ENCODE measurements at regions not wholly inside any gene's neighbourhood (a gene's known extent, or its start where the extent isn't known, plus 50 kb on each side); places are given as distances from the start of the nearest gene placed in this dataset.

DNA sequence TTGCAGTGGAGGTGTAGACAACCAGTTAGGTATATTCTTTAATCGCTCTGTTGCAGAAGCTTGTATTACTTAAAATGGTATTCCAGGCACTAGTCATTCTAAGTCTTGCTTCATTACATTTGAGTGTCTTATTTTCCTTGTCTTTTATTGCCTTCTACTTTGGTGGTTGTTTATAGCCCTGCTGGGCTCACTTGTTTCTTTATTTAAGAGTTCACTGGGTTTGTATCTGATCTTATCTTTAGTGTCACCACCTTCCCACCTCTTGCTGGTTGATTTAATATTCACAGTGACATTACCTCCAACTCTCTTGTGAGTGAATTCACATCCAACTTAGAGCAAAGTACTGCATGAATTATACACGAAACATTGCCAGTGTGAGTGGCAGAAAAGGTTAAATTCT is 83.6 kb upstream of the BNC2 start:
- Histone ChIP-seq H3K9ac (ENCODE audit: extremely low read depth, insufficient read length, low read length) (no peak overlapping the region), H2BK20ac (ENCODE audit: low read depth, low read length, poor library complexity, severe bottlenecking) (no peak overlapping the region), H3K4ac (ENCODE audit: low read depth, low read length) (no peak overlapping the region), H2BK5ac (ENCODE audit: insufficient read length, low read length) (no peak overlapping the region), H3K79me2 (ENCODE audit: insufficient read depth, low read length) (no peaks in the 10 kb centered on the region), H2BK120ac (ENCODE audit: low read depth, low read length, poor library complexity, severe bottlenecking) (no peak overlapping the region), H2AFZ (ENCODE audit: low read length) (no peak overlapping the region), H3K14ac (ENCODE audit: insufficient read depth, low read length) (no peak overlapping the region), H2BK12ac (ENCODE audit: insufficient read length, low read depth, low read length) (no peak overlapping the region), H2AK5ac (ENCODE audit: insufficient read length, low read length) (no peak overlapping the region), H3K23ac (ENCODE audit: insufficient read length, low read depth, low read length) (no peak overlapping the region), H3K27me3 (ENCODE audit: insufficient read depth, low read length) (no peaks in the 10 kb centered on the region), H3K79me1 (ENCODE audit: insufficient read depth, low read depth, low read length, poor library complexity, severe bottlenecking) (no peaks in the 10 kb centered on the region), H3K27ac (ENCODE audit: insufficient read length, low read depth, low read length) (no peak overlapping the region), H3K4me2 (ENCODE audit: insufficient read depth, insufficient read length, low read length) (no peak overlapping the region), H4K20me1 (ENCODE audit: control insufficient read depth, insufficient read depth, insufficient read length) (no peaks in the 10 kb centered on the region), H2BK15ac (ENCODE audit: low read depth, low read length) (no peak overlapping the region), H3K23me2 (ENCODE audit: insufficient read length, low read depth, low read length, poor library complexity, severe bottlenecking) (no peaks in the 10 kb centered on the region), H4K5ac (ENCODE audit: insufficient read length, low read depth, low read length) (no peak overlapping the region), H3K18ac (ENCODE audit: insufficient read length, low read depth, low read length) (no peak overlapping the region), H3K4me1 (ENCODE audit: insufficient read depth, low read length) (peaks cover 3% of the 10 kb centered on the region; the same call in 1 of the 2 replicates), H3T11ph (ENCODE audit: low read length) (no peak overlapping the region), H4K91ac (ENCODE audit: insufficient read length, low read depth, low read length) (no peak overlapping the region), H3K56ac (ENCODE audit: insufficient read length, low read depth, low read length) (no peak overlapping the region), H4K8ac (replicated peaks; ENCODE audit: insufficient read length, low read depth, low read length) (no peak overlapping the region), H3K9me3 (ENCODE audit: control insufficient read depth, low read depth, low read length) (no peaks in the 10 kb centered on the region)
- H3K27me3 Mint-ChIP-seq (ENCODE audit: low read depth) = no peaks in the 10 kb centered on the region
- no peak overlapping the region for H3K27ac Mint-ChIP-seq
- TF ChIP-seq, protein P1, sequence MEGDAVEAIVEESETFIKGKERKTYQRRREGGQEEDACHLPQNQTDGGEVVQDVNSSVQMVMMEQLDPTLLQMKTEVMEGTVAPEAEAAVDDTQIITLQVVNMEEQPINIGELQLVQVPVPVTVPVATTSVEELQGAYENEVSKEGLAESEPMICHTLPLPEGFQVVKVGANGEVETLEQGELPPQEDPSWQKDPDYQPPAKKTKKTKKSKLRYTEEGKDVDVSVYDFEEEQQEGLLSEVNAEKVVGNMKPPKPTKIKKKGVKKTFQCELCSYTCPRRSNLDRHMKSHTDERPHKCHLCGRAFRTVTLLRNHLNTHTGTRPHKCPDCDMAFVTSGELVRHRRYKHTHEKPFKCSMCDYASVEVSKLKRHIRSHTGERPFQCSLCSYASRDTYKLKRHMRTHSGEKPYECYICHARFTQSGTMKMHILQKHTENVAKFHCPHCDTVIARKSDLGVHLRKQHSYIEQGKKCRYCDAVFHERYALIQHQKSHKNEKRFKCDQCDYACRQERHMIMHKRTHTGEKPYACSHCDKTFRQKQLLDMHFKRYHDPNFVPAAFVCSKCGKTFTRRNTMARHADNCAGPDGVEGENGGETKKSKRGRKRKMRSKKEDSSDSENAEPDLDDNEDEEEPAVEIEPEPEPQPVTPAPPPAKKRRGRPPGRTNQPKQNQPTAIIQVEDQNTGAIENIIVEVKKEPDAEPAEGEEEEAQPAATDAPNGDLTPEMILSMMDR (conservative IDR thresholded peaks at IDR 0.05) = no peak
- no peaks in the 10 kb centered on the region for H3K36me3 Mint-ChIP-seq (ENCODE audit: insufficient read depth in 1 of 3, low read depth in 3 of 3)
- H3K4me1 Mint-ChIP-seq = peaks cover 8 to 11% of the 10 kb centered on the region in 2 experiments
- no peak overlapping the region for H3K4me3 Mint-ChIP-seq
- no CpG with 5 or more reads among the region's 2 CpGs for WGBS (ENCODE audit: extremely low coverage, insufficient read length, low lambda C conversion rate)
- H3K9me3 Mint-ChIP-seq = no peaks in the 10 kb centered on the region
- DNase-seq = no peak
